NCI-H748 (cell line): ENCODE measurements at regions not wholly inside any gene's neighbourhood (a gene's known extent, or its start where the extent isn't known, plus 50 kb on each side); places are given as distances from the start of the nearest gene placed in this dataset.

Experiments used
- DNase-seq: peaks from one replicate; lab custom pipeline; 2025; ENCODE audit not compliant: unreplicated experiment; lab: John Stamatoyannopoulos, UW

GRCh38 chr9:109910671-109911518 lies 130.9 kb downstream of the PALM2AKAP2 start:
- no peak for DNase-seq

DNA sequence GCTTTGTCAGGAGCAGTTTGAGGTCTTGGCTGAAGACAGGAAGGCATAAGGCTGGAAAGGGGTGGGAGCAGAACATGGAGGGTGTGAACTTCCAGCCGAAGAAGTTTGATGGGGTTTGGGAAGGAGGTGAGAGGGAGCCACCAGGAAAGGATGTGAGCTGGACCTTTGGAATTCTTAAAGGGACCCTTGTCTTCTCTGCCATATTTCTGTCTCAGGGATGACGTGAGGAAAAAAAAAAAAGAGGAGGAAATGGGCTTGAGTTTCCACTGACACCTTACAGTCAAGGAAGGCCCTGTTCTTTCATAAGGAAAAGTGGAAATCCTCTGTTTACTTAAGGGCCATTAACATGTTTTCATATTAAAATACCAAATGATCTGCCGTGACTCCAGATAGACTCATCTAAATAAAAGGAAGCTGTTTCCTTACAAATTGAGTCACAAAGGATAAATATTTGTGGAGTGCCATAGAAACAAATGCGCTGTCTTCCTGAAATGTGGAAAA lies 132.1 kb downstream of the PALM2AKAP2 start:
- no peak for DNase-seq

- no peak for DNase-seq
These were observed 132.9 kb downstream of the PALM2AKAP2 start for GRCh38 chr9:109912726-109913460.

DNA sequence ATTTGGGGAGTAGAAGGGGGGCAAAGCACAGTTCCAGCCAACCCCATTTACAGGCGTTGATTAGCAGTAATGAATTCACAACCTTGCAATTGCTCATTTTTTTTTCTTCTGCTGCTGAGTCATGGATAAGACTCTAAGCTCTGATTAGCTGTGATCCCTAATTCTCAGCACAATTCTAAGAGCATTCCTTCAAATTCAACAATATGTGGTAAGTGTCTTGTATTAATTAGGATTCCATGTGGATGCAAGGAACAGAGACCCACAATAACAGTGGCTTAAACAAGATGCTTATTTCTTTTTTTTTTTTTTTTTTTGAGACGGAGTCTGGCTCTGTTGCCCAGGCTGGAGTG lies 133.4 kb downstream of the PALM2AKAP2 start:
- no peak for DNase-seq

DNA sequence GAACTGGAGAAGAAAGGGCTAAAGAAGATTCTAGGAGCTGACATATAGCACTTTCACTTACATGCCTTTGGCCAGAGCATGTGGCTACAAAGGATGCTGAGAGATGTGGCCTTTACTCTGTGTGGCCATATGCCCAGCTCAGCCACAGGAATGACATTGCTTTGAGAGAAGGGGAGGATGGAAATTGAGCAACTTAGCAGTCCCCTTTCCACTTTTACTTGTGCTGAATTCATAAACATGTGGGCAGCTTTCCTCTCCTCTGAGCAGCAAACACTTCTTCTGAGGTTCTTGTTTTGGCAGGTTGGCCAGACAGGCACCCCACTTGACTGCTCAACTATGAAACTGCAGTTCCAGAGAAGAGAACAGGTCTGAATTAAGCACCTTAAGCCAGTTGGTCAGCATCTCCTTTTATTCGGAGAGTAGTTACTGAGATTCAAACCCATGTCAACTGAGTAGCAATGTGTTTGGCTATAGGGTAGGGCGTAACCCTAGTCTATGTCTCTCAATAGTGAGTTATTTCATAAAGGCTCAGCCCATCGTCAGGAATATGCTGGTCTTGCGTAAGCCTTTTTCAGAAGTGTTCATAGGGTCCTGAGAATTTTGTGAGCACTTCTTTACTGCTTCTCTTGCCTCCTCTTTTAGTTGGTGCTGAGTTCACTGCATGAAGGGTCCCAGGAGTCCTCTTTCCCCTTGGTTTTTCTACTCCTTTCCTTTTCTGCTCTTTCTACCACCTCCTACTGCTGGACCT lies 134.5 kb downstream of the PALM2AKAP2 start:
- no peak for DNase-seq

- DNase-seq = no peak
These were observed 136.3 kb downstream of the PALM2AKAP2 start for GRCh38 chr9:109916316-109916715.

DNA sequence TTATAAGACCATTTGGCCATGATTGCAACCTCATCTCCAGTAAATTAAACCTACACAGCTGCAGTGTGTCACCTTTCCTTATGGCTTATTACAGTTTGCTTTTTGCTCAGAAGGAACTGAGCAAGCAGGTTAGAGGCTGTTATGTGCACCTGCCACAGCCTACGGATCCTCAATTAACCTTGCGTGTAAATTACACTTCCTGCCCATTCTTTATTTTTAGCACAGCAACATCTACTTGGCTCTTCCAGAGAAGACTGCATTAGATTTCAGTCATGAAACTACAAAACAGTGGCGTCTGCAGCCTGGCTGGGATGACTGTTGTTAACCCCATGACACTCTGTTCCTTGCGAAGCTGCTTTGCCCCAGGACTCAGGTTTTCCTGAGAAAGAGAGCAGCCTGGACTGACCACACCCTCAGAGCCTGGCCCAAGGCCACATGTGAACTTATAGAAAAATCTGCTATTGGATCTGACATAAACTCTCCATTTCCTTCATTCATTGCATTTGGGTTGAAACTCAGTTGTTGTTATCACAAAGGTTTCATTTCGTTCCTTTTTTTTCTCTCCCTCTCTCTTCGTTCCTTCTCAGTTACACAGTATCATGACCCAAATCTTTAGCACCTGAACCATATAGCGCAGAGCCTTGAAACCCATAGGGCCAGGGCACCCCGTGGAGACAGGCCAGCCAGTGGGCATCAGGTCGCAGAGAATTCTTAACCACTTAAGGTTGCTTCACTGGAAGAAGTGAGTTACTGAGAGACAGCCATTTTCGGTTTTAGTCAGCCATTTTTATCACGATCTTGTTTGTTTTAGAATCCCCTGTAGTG lies 138.6 kb downstream of the PALM2AKAP2 start:
- peak; percentile 94 for DNase-seq

DNA sequence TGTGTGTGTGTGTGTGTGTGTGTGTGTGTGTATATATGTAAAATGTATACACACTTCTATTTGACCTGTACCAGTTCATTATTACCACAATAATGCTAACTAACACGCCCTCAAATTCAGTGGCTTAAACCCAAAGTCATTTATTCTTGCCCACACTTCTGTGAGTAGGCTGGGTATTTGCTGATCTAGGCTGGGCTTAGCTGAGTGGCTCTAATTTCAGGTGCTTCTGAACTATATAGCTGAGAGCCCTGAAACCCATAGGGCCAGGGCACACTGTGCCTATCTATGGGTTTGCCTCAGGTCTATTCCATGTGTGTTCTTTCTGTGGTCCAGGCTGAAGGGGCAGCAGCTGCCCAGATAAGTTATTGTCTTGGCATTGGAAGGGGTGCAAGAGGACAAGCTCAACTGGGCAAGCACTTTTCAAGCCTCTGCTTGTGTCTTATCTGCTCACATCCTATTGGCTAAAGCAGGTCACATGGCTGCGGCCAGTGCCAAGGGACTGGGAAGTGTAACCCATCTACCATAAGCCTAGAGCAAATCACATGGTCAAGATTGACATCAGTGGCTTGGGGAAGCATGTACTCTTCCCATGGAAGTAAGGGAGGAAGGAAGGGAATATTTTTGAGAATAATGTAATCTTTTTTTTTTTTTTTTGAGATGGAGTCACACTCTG lies 139.9 kb downstream of the PALM2AKAP2 start:
- DNase-seq = no peak

DNA sequence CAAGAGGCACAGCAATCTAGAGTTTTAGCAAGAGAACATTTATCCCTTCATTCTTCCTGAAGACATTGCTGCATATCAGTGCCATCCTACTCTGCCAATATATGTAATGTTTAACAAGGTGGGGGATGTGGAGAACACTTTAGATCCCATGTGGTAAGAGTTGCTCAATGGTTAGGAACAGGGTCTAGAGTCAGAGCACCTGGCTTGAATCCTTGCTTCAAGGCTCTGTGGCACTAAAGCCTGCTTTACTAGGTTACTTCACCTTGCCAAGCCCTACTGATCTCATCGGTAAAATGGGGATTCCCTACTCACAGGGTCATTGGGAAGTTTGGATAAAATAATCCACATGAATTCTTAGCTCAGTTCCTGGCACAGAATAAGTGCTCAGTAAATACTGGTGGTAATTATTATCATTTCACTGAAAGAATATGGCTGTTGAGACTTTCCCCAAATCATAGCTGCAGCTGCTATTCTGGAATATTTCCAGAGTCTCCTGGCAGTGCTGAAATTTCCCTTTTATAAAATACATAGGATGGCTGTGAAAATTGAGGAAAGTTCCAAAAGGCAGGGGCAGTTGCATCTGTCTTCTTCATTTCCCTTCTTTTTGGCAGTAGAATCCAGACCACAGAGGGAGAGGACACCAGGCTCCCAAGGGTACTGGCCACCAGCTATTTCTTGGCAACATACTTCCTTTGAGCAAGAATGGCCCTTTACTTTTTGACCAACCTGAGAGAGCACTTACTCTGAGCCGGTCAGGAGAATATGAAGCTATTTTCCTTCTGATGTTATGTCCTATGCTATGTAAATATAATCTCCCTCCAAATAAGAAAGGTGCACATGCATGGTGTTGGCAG lies 142.8 kb downstream of the PALM2AKAP2 start:
- DNase-seq = no peak

DNA sequence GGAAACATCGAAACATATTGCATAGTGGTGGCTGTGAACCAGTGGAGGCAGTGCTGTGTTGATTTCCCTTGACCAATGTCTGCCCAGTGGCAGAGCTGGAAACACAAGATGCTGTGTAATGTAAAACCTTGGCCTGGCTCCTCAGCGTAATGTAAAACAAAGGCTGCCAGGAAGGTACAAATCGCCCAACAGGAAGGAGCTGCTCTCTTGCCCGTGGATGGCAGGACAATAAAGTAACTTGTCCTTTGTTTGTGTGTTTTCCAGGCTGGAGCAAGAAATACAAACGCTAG lies 143.4 kb downstream of the PALM2AKAP2 start:
- DNase-seq = peak; percentile 16

DNA sequence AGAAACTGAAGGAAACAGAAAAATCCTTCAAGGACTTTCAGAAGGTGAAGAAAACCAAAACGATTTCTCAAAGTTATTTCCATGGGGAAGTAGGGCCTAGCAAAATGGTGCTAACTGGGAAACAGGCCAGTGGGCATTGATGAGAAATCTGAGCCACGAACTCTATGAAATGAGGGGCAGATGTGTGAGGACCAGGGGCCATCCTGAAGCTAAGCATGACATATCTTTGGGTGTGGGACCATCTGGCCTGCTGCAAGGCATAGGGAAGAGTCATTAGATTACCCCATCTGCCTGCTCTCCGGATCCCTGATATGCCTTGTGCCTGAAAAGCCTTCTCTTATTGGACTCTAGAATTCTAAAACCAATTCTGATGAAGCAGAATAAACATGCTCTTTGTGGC lies 143.8 kb downstream of the PALM2AKAP2 start:
- DNase-seq = peak; percentile 67

GRCh38 chr9:109925799-109926198 lies 145.8 kb downstream of the PALM2AKAP2 start:
- no peak for DNase-seq

DNA sequence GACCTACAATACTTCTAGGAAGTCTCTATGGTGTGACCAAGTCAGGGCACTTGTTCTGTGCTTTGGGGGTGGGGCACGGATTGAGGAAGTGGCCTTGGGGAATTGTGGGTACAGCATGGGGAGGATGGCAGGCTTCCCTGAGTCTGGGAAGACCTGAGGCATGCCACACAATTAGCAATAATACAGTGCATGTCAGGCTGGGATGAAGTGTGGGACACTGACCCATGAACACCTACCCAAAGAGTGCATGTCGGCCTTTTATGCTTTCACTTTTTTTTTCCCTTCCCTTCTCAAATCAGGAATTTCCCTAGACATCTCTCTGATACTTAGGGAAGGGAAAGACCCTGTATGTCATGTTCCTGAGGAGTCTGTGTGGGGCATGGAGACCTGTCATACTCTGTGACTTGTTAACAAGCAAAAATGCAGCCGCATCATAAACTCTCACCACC lies 146.4 kb downstream of the PALM2AKAP2 start:
- no peak for DNase-seq

- DNase-seq = no peak
These were observed 151.6 kb downstream of the PALM2AKAP2 start for GRCh38 chr9:109931623-109932022.

DNA sequence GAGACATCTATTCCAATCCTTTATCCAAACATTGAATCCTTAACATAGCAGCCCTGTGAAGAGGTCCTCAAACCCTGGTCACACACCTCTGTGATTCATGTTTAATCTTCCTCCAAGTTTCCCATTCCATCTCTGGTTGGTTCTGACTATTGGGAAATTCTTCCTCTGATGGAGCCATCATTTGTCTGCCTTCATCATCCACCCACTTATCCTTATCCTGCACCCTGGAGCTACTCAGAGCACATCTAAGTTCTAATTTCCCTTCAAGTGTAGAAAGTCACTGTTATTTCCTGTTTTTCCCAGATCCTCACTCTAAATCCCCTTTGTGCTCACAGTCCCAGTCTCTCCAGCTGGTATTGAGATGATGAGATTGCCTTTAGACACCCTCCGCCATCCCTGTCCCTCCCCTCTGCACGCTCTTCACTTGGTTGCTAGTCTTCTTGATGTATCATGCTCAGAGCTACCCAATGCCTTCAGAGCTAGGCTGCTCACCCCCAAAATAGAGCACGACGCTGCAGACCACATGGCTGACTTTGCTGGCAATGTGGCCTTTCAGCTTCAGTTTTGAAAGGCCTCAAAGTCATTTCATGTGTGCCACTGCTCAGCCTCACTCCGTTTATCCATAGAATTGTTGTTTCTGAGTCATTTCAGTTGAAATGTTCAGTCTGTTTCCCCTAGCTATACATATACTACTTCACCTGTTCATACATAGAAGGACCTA lies 154.3 kb downstream of the PALM2AKAP2 start:
- no peak for DNase-seq

DNA sequence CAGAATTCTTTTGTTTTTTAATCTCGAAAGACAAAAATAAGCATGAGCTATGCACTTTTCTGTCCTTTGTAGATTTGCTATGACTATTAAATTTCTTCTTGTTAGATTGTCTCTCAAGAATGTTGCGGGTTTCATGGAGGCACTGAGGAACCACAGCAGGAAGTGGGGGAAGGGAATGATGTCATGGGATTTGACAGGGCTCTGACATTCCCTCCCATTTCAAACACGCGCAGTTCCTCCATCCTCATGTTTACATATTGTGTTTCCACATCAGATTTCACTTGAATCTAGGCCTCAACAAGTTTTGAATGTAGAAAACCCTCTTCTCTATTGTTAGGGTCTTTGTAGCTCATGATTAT lies 154.8 kb downstream of the PALM2AKAP2 start:
- DNase-seq = no peak

GRCh38 chr9:109935406-109936087 lies 155.5 kb downstream of the PALM2AKAP2 start:
- DNase-seq = no peak

DNA sequence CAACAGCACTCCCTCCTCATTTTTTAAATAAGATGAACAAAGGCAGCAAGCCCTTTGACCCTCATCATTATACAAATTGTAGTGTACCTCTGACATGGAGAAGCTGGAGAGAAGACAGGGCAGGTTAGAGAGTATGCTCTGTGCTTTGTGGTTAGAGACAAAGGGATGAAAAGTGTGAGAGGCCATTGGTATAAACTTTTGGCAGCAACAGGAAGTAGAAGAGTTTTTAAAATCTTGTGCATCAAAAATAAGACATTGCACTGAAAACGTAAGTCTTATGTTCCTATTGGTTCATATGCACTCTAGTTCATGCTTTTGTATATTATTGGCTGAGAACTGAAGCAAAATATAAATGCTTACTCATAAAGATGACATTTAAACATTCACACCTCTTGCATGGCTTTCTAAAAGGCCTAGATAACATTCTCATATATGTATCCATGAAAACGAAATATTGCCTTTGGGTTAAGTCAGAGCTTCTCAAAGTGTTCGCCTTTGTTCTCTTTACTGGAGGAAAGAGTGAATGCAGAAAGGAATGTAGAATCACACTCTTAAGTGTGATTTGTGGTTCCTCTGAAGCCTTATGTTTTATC lies 158.0 kb downstream of the PALM2AKAP2 start:
- no peak for DNase-seq
